ENCODE measurements at regions not wholly inside any gene's neighbourhood (a gene's known extent, or its start where the extent isn't known, plus 50 kb on each side); places are given as distances from the start of the nearest gene placed in this dataset.

DNA sequence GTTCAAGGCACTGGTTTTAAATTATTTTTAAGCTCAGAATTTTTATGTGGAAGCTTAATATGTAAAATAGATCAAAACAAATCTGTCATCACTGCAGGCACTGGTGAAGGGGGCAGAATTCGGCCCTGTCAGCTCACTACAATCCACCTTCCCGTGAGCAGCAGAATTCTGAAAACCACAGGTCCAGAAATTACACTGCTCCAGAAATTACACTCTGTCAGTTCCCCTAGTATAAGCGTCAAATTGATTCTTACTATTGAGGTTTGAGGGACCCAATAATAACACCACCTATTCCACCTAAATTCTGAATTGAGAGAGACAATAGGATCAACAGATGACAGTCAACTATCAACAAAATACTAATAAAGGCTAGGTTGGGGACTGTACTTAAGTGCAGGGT, 245.5 kb downstream of the PHLDA1 start:
- DNase-seq (ENCODE audit: missing footprints) (no peak), ATAC-seq (no peak)
- intact Hi-C loops (cut with DNase I), result no loop called here

DNA sequence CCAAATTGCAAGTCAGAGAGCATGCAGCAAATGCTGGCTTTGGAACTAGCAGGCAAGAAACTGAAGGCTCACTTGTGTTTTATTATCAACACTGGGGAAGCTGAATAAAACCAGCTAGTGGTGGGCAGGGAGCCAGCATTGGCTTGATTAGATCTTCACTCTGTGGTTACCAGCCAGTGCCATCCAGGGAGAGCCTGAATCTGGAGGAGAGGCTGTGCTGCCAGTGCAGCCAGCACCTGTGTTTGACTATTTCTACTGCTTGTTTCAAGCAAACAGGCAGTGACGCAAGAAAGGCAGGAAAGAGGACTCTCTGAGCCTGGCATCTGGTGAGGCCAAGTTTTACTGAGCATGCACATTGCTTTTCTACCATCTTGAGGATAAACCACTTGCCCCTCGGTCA, 247.0 kb downstream of the PHLDA1 start:
- DNase-seq (ENCODE audit: missing footprints), result no peak
- no peak for ATAC-seq
- intact Hi-C loops (cut with DNase I), result no loop called here

GRCh38 chr12:75783093-75783877, 248.3 kb downstream of the PHLDA1 start:
- peak; percentile 45 for ATAC-seq
- intact Hi-C loops (cut with DNase I), result no loop called here
- DNase-seq (ENCODE audit: missing footprints), result no peak

DNA sequence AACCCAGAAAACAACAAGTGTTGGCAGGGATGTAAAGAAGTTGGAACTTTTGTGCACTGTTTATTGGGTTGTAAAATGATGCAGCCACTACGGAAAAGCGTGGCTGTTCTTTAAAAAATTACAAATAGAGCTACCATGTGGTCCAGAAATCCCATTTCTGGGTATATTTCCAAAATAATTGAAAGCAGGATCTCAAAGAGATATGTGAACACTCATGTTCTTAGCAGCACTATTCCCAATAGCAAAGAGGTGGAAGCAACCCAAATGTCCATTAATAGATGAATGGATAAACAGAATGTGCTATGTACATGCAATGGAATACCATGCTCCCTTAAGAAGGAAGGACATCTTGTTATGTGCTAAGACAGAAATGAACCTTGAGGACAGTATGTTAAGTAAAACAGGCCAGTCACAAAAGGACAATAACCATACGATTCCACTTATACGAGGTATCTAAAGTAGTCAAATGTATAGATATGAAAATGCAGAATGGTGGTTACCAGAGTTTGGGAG, 249.5 kb downstream of the PHLDA1 start:
- no peak for ATAC-seq
- DNase-seq (ENCODE audit: missing footprints), result no peak
- intact Hi-C loops (cut with DNase I), result no loop called here

GRCh38 chr12:75781532-75782046, 250.0 kb downstream of the PHLDA1 start:
- DNase-seq (ENCODE audit: missing footprints) (no peak), ATAC-seq (no peak)
- intact Hi-C loops (cut with DNase I), result no loop called here

DNA sequence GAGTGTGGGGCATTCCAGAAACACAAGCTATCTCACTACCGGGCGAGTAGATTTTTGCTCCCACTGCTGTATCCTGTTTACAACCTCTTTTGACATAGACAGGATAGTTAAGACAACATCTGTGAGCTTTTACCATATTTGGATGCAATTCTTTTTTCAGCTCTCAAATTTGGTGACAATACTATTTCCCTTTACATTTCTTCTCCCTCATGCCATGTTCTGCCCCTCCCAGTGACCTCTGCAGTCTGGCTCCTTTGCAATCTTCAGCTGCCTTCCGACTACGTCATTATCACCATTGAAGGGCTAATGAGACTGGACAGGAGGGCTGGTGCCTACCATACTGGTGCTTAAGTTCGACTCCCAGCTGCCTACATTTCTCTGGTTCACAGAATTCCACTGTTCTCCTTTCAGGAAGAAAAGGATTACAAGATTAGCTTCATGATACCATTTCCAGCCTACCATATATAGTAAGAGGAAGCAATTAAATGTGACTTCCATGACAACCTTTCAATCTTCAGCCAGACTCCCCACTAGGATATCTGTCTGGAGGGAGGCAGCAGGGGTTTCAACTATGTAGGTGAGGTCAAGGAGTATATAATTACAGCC, 251.6 kb downstream of the PHLDA1 start:
- ATAC-seq (no peak), DNase-seq (ENCODE audit: missing footprints) (no peak)
- intact Hi-C loops (cut with DNase I), result no loop called here

GRCh38 chr12:75774261-75775052, 257.1 kb downstream of the PHLDA1 start:
- intact Hi-C loops (cut with DNase I), result no loop called here
- DNase-seq (ENCODE audit: missing footprints), result no peak

GRCh38 chr12:75773377-75773776, 258.2 kb downstream of the PHLDA1 start:
- no peak for ATAC-seq
- DNase-seq (ENCODE audit: missing footprints), result no peak
- intact Hi-C loops (cut with DNase I), result no loop called here

More at GRCh38 chr12:75774261-75775052, 257.1 kb downstream of the PHLDA1 start:
- no peak for ATAC-seq

DNA sequence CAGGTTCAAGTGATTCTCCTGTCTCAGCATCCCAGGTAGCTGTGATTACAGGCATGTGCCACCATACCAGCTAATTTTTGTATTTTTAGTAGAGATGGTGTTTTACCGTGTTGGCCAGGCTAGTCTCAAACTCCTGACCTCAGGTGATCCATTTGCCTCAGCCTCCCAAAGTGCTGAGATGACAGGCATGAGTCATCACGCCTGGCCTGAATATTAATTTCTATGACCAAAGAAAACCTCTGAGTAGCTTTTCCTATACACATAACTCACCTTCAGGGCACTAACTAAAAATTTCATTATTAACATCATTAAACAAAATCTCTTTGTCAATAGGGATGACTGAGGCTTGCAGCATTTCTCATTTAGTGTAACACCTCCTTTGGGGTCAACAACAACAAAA, 259.6 kb upstream of the KRR1 start:
- intact Hi-C loops (cut with DNase I), result no loop called here
- DNase-seq (ENCODE audit: missing footprints) (no peak), ATAC-seq (no peak)

DNA sequence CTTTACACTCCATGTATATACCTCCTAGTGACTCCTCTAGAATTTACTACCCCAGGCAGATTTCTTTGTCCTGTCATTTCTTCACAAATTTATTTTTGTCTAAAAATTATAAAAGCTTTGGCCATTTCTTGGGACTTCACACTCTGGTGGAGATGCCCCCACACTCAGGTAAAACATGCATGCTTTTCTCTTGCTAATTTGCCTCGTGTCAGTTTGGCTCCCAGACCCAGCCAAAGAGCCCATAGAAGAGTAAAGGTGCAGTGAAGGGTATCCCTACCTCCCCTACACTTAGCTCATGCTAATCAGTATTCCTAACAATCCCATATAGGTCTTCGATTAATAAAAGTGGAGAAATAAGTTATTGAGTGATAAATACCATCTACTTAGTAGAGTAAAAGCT, 256.5 kb upstream of the KRR1 start:
- DNase-seq (ENCODE audit: missing footprints) (no peak), ATAC-seq (no peak)
- intact Hi-C loops (cut with DNase I), result no loop called here

- no peak for DNase-seq (ENCODE audit: missing footprints)
- intact Hi-C loops (cut with DNase I), result no loop called here
- ATAC-seq, result no peak
These were observed 255.1 kb upstream of the KRR1 start for GRCh38 chr12:75766263-75767160.

- DNase-seq (ENCODE audit: missing footprints), result no peak
- no peak for ATAC-seq
- intact Hi-C loops (cut with DNase I), result no loop called here
These were observed 254.0 kb upstream of the KRR1 start for GRCh38 chr12:75765170-75766059.

DNA sequence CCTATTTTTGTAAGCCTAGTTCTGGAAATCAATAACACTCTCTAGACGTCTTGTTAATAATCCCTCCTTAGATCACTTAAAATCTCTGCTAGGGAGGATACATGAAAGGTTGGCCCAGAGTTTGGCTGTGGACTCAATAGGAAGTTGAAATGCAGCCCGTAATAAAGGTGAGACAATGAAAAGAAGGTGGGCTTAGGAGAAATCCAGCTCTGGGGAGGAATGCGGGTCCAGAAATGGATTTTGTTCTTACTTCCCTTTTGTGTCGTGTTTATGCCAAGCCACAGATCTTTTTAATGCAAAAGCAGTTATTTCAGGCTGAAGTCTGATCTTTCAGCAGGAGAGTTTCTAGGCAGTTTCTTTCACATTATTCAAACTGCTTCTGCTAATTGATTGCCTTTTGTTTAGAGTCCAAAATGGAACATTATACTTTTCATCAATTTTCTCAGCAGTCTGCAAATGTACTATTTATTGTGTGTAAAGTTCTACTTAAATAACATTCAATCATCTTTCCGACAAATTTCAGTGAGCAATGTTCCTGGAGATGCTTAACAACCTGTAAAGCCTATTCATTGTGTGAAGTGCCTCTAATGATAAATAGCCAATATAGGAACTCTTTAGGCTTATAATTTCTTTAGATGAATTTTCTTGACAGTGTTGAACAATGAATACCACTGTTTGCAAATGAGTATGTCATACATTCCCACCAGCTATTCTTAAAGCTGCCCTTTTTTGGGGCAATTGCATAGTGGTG, 252.9 kb upstream of the KRR1 start:
- intact Hi-C loops (cut with DNase I), result no loop called here
- ATAC-seq (no peak), DNase-seq (ENCODE audit: missing footprints) (no peak)

- no peak for DNase-seq (ENCODE audit: missing footprints)
- intact Hi-C loops (cut with DNase I), result no loop called here
These were observed 249.3 kb upstream of the KRR1 start for GRCh38 chr12:75760573-75761294.

DNA sequence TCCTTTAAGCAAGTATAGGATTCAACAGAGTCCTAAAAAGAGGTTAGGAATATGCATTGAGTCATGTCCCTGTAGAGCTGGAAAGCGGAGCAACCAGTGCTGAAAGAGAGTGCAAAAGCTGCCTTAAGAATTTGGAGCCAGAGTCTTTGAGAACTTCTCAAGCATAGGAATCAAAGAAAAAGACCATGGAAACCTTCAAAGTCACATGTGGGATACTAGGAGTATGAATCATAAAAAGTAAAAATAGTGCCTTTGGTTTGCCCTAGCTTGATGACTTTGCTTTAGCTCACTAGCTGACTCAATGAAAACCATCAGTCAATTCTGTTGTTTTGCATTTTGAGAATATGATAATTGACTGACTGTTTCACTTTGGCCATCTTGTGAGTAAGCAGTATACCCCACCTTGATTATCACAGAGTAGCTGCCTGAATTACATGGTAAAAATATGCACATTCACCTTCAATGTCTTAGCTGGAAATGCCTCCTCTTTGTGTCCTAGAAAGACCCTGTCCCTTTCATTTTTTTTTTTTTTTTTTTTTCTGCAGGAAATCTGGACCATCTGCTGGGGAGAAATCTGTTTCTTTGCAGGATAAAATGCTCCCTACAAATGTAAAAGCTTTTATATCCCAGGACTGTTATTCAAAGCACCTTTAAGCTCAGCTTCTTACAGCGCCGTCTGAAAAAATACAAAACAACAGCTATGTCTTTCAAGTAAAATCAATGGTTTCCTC, 248.6 kb upstream of the KRR1 start:
- intact Hi-C loops (cut with DNase I), result no loop called here
- DNase-seq (ENCODE audit: missing footprints) (no peak), ATAC-seq (no peak)

More at GRCh38 chr12:75760573-75761294, 249.3 kb upstream of the KRR1 start:
- ATAC-seq, result no peak

DNA sequence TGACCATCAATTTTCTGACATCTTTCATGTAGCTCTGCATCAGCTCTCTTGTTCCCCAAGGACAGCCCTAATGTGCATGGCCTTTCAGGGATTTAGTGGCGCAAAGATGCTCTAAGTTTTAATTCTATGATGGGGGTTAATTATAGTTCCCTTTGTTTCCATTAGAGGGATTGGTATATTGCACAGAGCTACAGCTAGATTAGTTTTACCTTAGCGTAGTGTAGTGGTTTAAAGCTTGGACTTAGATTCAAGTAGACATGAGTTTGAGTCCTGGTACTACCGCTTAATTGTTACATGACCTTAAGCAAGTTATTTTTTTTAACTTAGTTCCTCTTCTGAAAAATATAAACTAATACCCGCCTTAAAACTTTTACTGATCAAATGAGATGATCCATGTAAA, 247.8 kb upstream of the KRR1 start:
- DNase-seq (ENCODE audit: missing footprints), result no peak
- ATAC-seq, result no peak
- intact Hi-C loops (cut with DNase I), result no loop called here

Measured in Right ventricle myocardium inferior (tissue), 1 donor.